ENCODE measurements at regions not wholly inside any gene's neighbourhood (a gene's known extent, or its start where the extent isn't known, plus 50 kb on each side); places are given as distances from the start of the nearest gene placed in this dataset.

DNA sequence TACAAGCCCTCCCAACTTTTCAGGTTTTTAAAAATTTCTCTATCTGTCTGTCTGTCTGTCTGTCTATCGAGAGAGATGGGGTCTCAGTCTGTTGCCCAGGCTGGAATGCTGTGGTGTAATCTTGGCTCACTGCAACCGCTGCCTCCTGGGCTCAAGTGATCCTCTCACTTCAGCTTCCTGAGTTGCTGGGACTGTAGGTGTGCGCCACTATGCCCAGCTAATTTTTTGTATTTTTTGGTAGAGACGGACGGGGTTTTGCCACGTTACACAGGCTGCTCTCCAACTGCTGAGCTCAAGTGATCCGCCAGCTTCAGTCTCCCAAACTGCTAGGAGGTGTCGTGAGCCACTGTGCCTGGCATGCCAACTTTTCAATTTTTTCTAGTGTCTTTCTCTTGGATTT, 437.2 kb downstream of the PCNX1 start:
- H3K27ac ChIP-seq (ENCODE audit: low read length), result no peak overlapping the region
- no peak overlapping the region for H3K4me2 ChIP-seq (ENCODE audit: low read length)
- H3K9me2 ChIP-seq (ENCODE audit: insufficient read depth, low read length), result no peaks in the 10 kb centered on the region
- no peaks in the 10 kb centered on the region for H3K27me3 ChIP-seq (ENCODE audit: insufficient read depth, low read depth, low read length)
- H3K79me2 ChIP-seq (replicated peaks; ENCODE audit: insufficient read depth, low read length), result peaks cover 8% of the 10 kb centered on the region
- TF ChIP-seq EP300 (conservative IDR thresholded peaks at IDR 0.05; ENCODE audit: poor library complexity, severe bottlenecking), result no peak
- H4K20me1 ChIP-seq (ENCODE audit: insufficient read depth), result no peaks in the 10 kb centered on the region
- H2AFZ ChIP-seq (ENCODE audit: low read depth, low read length), result no peak overlapping the region
- no peaks in the 10 kb centered on the region for H3K36me3 ChIP-seq (ENCODE audit: insufficient read depth, low read length)
- H3K4me3 ChIP-seq (ENCODE audit: low read length), result no peak overlapping the region
- H3F3A ChIP-seq (ENCODE audit: insufficient read depth, low read length, poor library complexity, severe bottlenecking), result no peaks in the 10 kb centered on the region
- H3K9ac ChIP-seq (ENCODE audit: low read length), result no peak overlapping the region
- no peaks in the 10 kb centered on the region for H3K9me3 ChIP-seq (ENCODE audit: low read length)

DNA sequence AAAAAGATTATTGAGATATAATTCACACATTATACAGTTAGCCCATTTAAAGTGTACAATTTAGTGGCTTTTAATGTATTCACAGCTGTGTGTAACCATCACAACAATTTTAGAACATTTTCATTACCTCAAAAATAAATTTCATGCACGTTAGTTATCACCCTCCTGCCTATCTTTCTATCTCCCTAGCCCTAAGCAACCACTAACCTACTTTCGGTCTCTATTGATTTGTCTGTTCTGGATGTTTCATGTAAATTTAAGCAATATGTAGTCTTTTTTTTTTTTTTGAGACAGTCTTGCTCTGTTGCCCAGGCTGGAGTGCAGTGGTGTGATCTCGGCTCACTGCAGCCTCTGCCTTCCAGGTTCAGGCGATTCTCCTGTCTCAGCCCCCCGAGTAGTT, 439.4 kb downstream of the PCNX1 start:
- Histone ChIP-seq H3K36me3 (ENCODE audit: insufficient read depth, low read length) (no peaks in the 10 kb centered on the region), H3K4me3 (ENCODE audit: low read length) (no peak overlapping the region), H3K27me3 (ENCODE audit: insufficient read depth, low read depth, low read length) (no peaks in the 10 kb centered on the region), H3K79me2 (replicated peaks; ENCODE audit: insufficient read depth, low read length) (peaks cover 8% of the 10 kb centered on the region), H3K9me2 (ENCODE audit: insufficient read depth, low read length) (no peaks in the 10 kb centered on the region), H3F3A (ENCODE audit: insufficient read depth, low read length, poor library complexity, severe bottlenecking) (no peaks in the 10 kb centered on the region), H3K9ac (ENCODE audit: low read length) (no peak overlapping the region), H3K9me3 (ENCODE audit: low read length) (no peaks in the 10 kb centered on the region), H2AFZ (ENCODE audit: low read depth, low read length) (no peak overlapping the region), H4K20me1 (ENCODE audit: insufficient read depth) (no peaks in the 10 kb centered on the region), H3K27ac (ENCODE audit: low read length) (no peak overlapping the region), H3K4me2 (ENCODE audit: low read length) (no peak overlapping the region)
- no peak for TF ChIP-seq MXI1 (conservative IDR thresholded peaks at IDR 0.05; ENCODE audit: poor library complexity, severe bottlenecking)
- no peak for TF ChIP-seq TAF1 (IDR thresholded peaks at IDR 0.05; ENCODE audit: low read depth)
- no peak for TF ChIP-seq POLR2AphosphoS5 (IDR thresholded peaks at IDR 0.05)
- TF ChIP-seq EZH2 (IDR thresholded peaks at IDR 0.05; ENCODE audit: borderline replicate concordance, insufficient read depth, low read length, poor library complexity, severe bottlenecking), result no peak
- TF ChIP-seq EP300 (conservative IDR thresholded peaks at IDR 0.05; ENCODE audit: poor library complexity, severe bottlenecking), result no peak
- TF ChIP-seq RAD21 (conservative IDR thresholded peaks at IDR 0.05), result no peak
- TF ChIP-seq, protein P1, sequence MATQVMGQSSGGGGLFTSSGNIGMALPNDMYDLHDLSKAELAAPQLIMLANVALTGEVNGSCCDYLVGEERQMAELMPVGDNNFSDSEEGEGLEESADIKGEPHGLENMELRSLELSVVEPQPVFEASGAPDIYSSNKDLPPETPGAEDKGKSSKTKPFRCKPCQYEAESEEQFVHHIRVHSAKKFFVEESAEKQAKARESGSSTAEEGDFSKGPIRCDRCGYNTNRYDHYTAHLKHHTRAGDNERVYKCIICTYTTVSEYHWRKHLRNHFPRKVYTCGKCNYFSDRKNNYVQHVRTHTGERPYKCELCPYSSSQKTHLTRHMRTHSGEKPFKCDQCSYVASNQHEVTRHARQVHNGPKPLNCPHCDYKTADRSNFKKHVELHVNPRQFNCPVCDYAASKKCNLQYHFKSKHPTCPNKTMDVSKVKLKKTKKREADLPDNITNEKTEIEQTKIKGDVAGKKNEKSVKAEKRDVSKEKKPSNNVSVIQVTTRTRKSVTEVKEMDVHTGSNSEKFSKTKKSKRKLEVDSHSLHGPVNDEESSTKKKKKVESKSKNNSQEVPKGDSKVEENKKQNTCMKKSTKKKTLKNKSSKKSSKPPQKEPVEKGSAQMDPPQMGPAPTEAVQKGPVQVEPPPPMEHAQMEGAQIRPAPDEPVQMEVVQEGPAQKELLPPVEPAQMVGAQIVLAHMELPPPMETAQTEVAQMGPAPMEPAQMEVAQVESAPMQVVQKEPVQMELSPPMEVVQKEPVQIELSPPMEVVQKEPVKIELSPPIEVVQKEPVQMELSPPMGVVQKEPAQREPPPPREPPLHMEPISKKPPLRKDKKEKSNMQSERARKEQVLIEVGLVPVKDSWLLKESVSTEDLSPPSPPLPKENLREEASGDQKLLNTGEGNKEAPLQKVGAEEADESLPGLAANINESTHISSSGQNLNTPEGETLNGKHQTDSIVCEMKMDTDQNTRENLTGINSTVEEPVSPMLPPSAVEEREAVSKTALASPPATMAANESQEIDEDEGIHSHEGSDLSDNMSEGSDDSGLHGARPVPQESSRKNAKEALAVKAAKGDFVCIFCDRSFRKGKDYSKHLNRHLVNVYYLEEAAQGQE (IDR thresholded peaks at IDR 0.05; ENCODE audit: borderline replicate concordance), result no peak
- TF ChIP-seq, protein P2, sequence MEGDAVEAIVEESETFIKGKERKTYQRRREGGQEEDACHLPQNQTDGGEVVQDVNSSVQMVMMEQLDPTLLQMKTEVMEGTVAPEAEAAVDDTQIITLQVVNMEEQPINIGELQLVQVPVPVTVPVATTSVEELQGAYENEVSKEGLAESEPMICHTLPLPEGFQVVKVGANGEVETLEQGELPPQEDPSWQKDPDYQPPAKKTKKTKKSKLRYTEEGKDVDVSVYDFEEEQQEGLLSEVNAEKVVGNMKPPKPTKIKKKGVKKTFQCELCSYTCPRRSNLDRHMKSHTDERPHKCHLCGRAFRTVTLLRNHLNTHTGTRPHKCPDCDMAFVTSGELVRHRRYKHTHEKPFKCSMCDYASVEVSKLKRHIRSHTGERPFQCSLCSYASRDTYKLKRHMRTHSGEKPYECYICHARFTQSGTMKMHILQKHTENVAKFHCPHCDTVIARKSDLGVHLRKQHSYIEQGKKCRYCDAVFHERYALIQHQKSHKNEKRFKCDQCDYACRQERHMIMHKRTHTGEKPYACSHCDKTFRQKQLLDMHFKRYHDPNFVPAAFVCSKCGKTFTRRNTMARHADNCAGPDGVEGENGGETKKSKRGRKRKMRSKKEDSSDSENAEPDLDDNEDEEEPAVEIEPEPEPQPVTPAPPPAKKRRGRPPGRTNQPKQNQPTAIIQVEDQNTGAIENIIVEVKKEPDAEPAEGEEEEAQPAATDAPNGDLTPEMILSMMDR (IDR thresholded peaks at IDR 0.05; ENCODE audit: poor library complexity, severe bottlenecking), result no peak

DNA sequence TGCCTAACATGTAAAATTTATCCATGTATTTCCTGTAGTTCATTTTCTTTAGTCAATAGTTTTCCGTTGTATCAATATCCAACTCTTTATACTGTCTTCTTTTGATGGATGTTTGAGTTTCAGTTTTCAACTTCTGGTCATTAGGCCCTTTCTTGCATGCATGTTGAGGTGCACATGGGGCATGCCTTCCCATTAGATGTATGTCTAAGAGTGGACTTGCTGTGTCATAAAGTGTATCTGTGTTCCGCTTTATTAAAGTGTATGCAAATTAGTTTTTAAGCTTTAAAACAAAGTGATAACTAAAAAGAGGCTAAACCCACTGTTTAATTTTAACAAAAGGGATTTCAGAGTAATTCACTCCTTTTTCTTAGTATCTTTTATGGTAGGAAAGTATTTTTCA, 441.1 kb downstream of the PCNX1 start:
- H3K9me3 ChIP-seq (ENCODE audit: low read length), result no peaks in the 10 kb centered on the region
- no peaks in the 10 kb centered on the region for H3F3A ChIP-seq (ENCODE audit: insufficient read depth, low read length, poor library complexity, severe bottlenecking)
- H3K27me3 ChIP-seq (ENCODE audit: insufficient read depth, low read depth, low read length), result no peaks in the 10 kb centered on the region
- no peaks in the 10 kb centered on the region for H3K9me2 ChIP-seq (ENCODE audit: insufficient read depth, low read length)
- H3K4me2 ChIP-seq (ENCODE audit: low read length), result no peak overlapping the region
- no peak overlapping the region for H3K9ac ChIP-seq (ENCODE audit: low read length)
- TF ChIP-seq, protein P2 (IDR thresholded peaks at IDR 0.05; ENCODE audit: poor library complexity, severe bottlenecking), result no peak
- TF ChIP-seq RAD21 (conservative IDR thresholded peaks at IDR 0.05), result no peak
- no peak for TF ChIP-seq TAF1 (IDR thresholded peaks at IDR 0.05; ENCODE audit: low read depth)
- no peak for TF ChIP-seq EP300 (conservative IDR thresholded peaks at IDR 0.05; ENCODE audit: poor library complexity, severe bottlenecking)
- TF ChIP-seq SMC3 (conservative IDR thresholded peaks at IDR 0.05; ENCODE audit: poor library complexity), result no peak
- TF ChIP-seq, protein P1 (IDR thresholded peaks at IDR 0.05; ENCODE audit: borderline replicate concordance), result no peak
- no peak for TF ChIP-seq EZH2 (IDR thresholded peaks at IDR 0.05; ENCODE audit: borderline replicate concordance, insufficient read depth, low read length, poor library complexity, severe bottlenecking)
- TF ChIP-seq MXI1 (conservative IDR thresholded peaks at IDR 0.05; ENCODE audit: poor library complexity, severe bottlenecking), result no peak
- TF ChIP-seq POLR2AphosphoS5 (IDR thresholded peaks at IDR 0.05), result no peak
- peaks cover 5% of the 10 kb centered on the region for H3K79me2 ChIP-seq (replicated peaks; ENCODE audit: insufficient read depth, low read length)
- no peak overlapping the region for H3K4me3 ChIP-seq (ENCODE audit: low read length)
- no peaks in the 10 kb centered on the region for H4K20me1 ChIP-seq (ENCODE audit: insufficient read depth)
- no peak overlapping the region for H3K27ac ChIP-seq (ENCODE audit: low read length)
- H2AFZ ChIP-seq (ENCODE audit: low read depth, low read length), result no peak overlapping the region
- no peaks in the 10 kb centered on the region for H3K36me3 ChIP-seq (ENCODE audit: insufficient read depth, low read length)
